ENCODE measurements at regions not wholly inside any gene's neighbourhood (a gene's known extent, or its start where the extent isn't known, plus 50 kb on each side); places are given as distances from the start of the nearest gene placed in this dataset.

DNA sequence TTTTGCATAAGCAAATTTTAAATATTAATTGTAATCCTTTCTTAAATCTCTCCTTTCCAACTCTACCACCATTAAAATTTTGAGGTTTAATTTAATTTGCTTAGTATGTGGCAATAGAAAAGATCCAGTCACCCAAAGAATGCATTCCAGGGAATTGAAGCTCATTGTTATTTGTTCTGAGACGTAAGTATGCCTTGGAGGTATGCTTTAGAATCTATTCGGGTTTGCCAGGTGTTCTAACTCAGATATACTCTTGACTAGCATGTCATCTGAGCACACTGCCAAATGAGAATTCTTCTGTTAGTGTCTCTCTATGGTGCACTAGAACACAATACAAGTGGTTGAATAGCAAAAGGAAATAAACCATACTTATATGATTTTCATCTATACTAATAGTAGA lies 813.6 kb upstream of the ADGRL2 start:
- TF ChIP-seq CTCF (IDR thresholded peaks at IDR 0.05): no peak
- no peak for TF ChIP-seq POLR2A (IDR thresholded peaks at IDR 0.05)
